ENCODE measurements at regions not wholly inside any gene's neighbourhood (a gene's known extent, or its start where the extent isn't known, plus 50 kb on each side); places are given as distances from the start of the nearest gene placed in this dataset.

DNA sequence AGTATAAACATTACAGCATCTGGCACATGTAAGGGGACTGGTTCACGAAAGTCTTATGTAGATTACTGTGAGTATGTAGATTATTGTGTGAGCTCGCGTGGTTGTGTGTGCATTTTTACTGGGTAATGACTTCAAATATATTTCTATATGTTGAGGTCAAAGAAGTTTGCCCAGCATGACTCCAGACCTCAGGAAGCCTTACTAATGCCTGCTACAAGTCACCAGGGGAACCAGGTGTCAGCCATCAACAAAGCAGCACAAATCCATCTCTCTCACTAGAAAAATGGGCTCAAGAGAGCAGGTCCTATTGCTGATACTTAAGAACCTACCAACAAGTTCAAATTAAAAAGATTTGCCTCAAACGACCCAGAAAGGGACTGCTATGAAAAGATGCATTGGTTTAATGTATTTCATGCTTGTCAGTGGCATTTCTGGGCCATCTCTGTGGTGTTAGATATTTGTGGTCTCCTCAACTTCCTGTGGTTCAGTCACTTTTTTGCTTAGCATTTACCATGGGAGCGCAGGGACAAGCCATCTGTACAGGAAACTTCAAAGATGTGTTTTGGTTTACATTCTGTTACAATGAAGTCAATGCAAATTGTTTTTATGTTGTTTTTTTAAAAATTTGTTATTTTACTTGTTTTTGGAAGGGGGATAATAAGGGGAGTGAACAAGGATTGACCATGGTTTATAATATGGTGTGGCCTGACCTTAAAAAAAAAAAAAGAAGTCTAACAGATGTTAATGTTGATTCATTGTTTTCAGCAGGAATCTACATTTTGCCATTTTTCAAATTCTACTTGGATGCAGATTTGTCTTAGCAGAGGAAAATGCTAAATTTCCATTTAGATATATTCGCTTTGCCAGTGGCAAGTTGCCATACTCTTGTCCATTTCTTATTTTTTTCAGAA is 172.1 kb upstream of the ADAMTS9 start:
- ChIA-PET POLR2A (no interaction called here), CTCF (no interaction called here)
- Histone ChIP-seq H3K4me1 (ENCODE audit: control insufficient read depth, insufficient read depth, low read length) (no peaks in the 10 kb centered on the region), H3K27ac (ENCODE audit: extremely low read depth, low read depth, low read length) (no peak overlapping the region), H3K4me3 (ENCODE audit: low read depth, low read length) (no peak overlapping the region), H3K36me3 (ENCODE audit: control insufficient read depth in 2 of 2, insufficient read depth in 1 of 2, low read length in 2 of 2) (no peaks in the 10 kb centered on the region), H3K9me3 (ENCODE audit: control insufficient read depth, insufficient read depth, low read depth, low read length) (no peaks in the 10 kb centered on the region)
- TF ChIP-seq ZNF670 (tag by site-specific recombination; IDR thresholded peaks at IDR 0.05; ENCODE audit: low read depth) (no peak), ZNF510 (tag by site-specific recombination; IDR thresholded peaks at IDR 0.05; ENCODE audit: insufficient replicate concordance) (no peak), ZBTB17 (tag by site-specific recombination; IDR thresholded peaks at IDR 0.05) (no peak), ZNF114 (tag by site-specific recombination; IDR thresholded peaks at IDR 0.05) (no peak), ZNF202 (tag by site-specific recombination; IDR thresholded peaks at IDR 0.05; ENCODE audit: borderline replicate concordance) (no peak), GFI1B (tag by site-specific recombination; IDR thresholded peaks at IDR 0.05) (no peak), ZNF514 (tag by site-specific recombination; IDR thresholded peaks at IDR 0.05) (no peak), ZNF521 (tag by site-specific recombination; IDR thresholded peaks at IDR 0.05) (no peak), ZNF654 (tag by site-specific recombination; IDR thresholded peaks at IDR 0.05; ENCODE audit: low read depth) (no peak), ZBTB7A (tag by site-specific recombination; IDR thresholded peaks at IDR 0.05; ENCODE audit: low read depth) (no peak), SCRT1 (tag by site-specific recombination; IDR thresholded peaks at IDR 0.05; ENCODE audit: borderline replicate concordance) (no peak), ZNF610 (tag by site-specific recombination; IDR thresholded peaks at IDR 0.05; ENCODE audit: borderline replicate concordance) (no peak), ZNF76 (tag by site-specific recombination; IDR thresholded peaks at IDR 0.05; ENCODE audit: borderline replicate concordance, low read depth) (no peak)
- TF ChIP-seq, protein P1, sequence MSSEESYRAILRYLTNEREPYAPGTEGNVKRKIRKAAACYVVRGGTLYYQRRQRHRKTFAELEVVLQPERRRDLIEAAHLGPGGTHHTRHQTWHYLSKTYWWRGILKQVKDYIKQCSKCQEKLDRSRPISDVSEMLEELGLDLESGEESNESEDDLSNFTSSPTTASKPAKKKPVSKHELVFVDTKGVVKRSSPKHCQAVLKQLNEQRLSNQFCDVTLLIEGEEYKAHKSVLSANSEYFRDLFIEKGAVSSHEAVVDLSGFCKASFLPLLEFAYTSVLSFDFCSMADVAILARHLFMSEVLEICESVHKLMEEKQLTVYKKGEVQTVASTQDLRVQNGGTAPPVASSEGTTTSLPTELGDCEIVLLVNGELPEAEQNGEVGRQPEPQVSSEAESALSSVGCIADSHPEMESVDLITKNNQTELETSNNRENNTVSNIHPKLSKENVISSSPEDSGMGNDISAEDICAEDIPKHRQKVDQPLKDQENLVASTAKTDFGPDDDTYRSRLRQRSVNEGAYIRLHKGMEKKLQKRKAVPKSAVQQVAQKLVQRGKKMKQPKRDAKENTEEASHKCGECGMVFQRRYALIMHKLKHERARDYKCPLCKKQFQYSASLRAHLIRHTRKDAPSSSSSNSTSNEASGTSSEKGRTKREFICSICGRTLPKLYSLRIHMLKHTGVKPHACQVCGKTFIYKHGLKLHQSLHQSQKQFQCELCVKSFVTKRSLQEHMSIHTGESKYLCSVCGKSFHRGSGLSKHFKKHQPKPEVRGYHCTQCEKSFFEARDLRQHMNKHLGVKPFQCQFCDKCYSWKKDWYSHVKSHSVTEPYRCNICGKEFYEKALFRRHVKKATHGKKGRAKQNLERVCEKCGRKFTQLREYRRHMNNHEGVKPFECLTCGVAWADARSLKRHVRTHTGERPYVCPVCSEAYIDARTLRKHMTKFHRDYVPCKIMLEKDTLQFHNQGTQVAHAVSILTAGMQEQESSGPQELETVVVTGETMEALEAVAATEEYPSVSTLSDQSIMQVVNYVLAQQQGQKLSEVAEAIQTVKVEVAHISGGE (tag by site-specific recombination; conservative IDR thresholded peaks at IDR 0.05; ENCODE audit: low read depth), result no peak
- TF ChIP-seq, protein P2, sequence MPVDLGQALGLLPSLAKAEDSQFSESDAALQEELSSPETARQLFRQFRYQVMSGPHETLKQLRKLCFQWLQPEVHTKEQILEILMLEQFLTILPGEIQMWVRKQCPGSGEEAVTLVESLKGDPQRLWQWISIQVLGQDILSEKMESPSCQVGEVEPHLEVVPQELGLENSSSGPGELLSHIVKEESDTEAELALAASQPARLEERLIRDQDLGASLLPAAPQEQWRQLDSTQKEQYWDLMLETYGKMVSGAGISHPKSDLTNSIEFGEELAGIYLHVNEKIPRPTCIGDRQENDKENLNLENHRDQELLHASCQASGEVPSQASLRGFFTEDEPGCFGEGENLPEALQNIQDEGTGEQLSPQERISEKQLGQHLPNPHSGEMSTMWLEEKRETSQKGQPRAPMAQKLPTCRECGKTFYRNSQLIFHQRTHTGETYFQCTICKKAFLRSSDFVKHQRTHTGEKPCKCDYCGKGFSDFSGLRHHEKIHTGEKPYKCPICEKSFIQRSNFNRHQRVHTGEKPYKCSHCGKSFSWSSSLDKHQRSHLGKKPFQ (tag by site-specific recombination; IDR thresholded peaks at IDR 0.05), result no peak
- TF ChIP-seq, protein P3, sequence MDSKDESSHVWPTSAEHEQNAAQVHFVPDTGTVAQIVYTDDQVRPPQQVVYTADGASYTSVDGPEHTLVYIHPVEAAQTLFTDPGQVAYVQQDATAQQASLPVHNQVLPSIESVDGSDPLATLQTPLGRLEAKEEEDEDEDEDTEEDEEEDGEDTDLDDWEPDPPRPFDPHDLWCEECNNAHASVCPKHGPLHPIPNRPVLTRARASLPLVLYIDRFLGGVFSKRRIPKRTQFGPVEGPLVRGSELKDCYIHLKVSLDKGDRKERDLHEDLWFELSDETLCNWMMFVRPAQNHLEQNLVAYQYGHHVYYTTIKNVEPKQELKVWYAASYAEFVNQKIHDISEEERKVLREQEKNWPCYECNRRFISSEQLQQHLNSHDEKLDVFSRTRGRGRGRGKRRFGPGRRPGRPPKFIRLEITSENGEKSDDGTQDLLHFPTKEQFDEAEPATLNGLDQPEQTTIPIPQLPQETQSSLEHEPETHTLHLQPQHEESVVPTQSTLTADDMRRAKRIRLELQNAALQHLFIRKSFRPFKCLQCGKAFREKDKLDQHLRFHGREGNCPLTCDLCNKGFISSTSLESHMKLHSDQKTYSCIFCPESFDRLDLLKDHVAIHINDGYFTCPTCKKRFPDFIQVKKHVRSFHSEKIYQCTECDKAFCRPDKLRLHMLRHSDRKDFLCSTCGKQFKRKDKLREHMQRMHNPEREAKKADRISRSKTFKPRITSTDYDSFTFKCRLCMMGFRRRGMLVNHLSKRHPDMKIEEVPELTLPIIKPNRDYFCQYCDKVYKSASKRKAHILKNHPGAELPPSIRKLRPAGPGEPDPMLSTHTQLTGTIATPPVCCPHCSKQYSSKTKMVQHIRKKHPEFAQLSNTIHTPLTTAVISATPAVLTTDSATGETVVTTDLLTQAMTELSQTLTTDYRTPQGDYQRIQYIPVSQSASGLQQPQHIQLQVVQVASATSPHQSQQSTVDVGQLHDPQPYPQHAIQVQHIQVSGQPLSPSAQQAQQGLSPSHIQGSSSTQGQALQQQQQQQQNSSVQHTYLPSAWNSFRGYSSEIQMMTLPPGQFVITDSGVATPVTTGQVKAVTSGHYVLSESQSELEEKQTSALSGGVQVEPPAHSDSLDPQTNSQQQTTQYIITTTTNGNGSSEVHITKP (tag by site-specific recombination; IDR thresholded peaks at IDR 0.05), result no peak

Measured in HEK293 (cell line).